GM10266 (cell line): ENCODE measurements at regions not wholly inside any gene's neighbourhood (a gene's known extent, or its start where the extent isn't known, plus 50 kb on each side); places are given as distances from the start of the nearest gene placed in this dataset.

Source experiments
- DNase-seq: peaks from one replicate; pipeline ENCODE4 v3.0.0; 2012; ENCODE audit errors: extremely low spot score
- TF ChIP-seq, protein P1 (sequence below): IDR thresholded peaks from 2 replicates; pipeline ENCODE4 v1.5.1; 2012; ENCODE audit warnings: mild to moderate bottlenecking, low read depth; ENCODE audit not compliant: control insufficient read depth, insufficient read depth; ENCODE audit errors: missing control alignments

DNA sequence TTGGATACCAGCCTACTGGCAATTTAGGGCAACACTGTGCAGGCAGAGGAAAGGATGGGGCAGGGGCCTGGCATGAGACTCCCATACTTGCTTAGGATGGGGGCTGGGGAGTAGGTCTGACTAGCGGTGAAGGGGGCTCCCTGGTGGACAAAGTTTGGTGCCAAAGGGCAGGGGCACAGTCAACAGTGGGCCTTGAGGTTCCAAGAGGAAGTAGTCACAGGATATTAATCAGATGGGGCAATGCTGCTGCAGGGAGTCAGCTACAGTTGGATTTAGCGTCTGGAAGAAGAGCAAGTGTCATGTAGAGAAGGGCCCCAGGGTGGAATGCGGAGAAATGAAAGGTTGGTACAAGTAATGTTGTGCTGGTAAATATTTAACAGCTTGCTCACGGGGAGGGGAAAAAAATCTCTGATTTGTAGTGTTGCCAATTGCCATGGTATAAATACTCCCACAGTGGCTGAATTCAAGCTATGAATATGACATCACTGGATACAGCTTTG is 139.4 kb downstream of the PJA1 start:
- no peak for DNase-seq
- TF ChIP-seq, protein P1, sequence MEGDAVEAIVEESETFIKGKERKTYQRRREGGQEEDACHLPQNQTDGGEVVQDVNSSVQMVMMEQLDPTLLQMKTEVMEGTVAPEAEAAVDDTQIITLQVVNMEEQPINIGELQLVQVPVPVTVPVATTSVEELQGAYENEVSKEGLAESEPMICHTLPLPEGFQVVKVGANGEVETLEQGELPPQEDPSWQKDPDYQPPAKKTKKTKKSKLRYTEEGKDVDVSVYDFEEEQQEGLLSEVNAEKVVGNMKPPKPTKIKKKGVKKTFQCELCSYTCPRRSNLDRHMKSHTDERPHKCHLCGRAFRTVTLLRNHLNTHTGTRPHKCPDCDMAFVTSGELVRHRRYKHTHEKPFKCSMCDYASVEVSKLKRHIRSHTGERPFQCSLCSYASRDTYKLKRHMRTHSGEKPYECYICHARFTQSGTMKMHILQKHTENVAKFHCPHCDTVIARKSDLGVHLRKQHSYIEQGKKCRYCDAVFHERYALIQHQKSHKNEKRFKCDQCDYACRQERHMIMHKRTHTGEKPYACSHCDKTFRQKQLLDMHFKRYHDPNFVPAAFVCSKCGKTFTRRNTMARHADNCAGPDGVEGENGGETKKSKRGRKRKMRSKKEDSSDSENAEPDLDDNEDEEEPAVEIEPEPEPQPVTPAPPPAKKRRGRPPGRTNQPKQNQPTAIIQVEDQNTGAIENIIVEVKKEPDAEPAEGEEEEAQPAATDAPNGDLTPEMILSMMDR = no peak

DNA sequence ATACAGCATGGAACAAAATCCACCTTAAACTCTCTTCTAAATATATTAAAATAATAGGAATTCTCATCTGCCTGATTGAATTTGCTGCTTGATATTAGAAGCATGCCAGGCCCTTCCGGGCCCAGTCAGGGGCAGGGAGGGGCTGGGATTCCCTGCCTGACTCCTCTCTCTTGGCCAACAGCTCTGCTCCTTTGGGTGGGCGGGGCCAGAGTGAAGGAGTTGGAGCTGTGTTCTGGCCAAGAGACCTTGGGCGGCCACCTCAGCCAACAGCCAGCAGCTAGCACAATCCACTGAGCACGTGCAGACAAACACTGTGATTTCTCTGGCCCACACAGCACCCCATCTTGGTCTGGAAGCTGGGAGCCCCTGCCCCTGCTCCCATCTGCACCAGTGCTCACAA is 140.3 kb downstream of the PJA1 start:
- DNase-seq = no peak
- TF ChIP-seq, protein P1 = no peak

GRCh38 chrX:69024161-69024736 is 141.0 kb downstream of the PJA1 start:
- TF ChIP-seq, protein P1 = no peak
- no peak for DNase-seq

GRCh38 chrX:69022430-69022829 is 142.8 kb downstream of the PJA1 start:
- TF ChIP-seq, protein P1 = no peak
- no peak for DNase-seq

DNA sequence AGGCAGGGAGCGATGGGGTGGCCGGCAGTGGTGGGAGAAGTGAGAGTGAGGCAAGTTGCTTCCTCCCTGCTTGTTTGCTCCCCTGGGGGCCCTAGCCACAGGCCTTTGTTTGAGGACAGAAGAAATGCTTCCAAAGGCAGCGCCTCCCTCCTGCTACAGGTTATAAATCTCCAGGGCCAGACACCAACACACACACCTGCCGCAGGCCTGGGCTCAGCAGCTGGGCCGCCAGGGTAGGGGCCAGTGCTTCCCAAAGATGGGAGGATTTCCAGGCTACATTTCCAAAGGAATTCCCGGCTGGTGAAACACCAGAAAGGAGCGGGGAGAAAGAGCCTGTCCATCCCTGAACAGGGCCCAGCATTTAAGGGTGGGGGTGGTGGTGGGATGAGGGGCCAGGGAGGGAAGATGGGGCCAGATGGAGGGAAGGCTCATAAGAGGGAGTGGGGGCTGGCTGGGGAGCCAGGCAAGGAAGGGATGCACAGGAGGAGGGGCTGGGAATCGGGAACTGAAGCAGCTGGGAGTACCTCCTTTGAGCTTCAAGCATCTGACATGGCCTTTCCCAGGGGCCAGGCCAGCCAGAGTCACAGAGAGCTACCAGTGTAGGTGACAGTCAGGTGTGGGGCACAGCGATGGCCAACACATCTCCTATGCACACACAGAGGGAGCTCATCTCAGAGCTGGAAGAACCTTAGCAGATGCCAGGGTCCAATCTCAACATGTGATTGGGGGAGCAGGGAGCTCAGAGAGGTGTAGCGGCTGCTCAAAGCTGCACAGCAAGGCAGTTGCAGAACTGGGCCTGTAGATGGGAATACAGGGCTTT is 143.9 kb downstream of the PJA1 start:
- no peak for DNase-seq
- TF ChIP-seq, protein P1 = no peak

GRCh38 chrX:69020316-69020715 is 144.9 kb downstream of the PJA1 start:
- DNase-seq = no peak
- TF ChIP-seq, protein P1 = no peak
